HUES6 (cell line): ENCODE measurements at regions not wholly inside any gene's neighbourhood (a gene's known extent, or its start where the extent isn't known, plus 50 kb on each side); places are given as distances from the start of the nearest gene placed in this dataset.

Source experiments
- H3K27ac ChIP-seq: 2 replicates; pipeline ENCODE4 v1.7.0; 2013; ENCODE audit warnings: low read depth, mild to moderate bottlenecking, low read length, inconsistent platforms
- H3K27me3 ChIP-seq: 2 replicates; pipeline ENCODE4 v1.6.1; 2013; ENCODE audit warnings: low read length; ENCODE audit not compliant: control insufficient read depth, insufficient read depth
- H3K36me3 ChIP-seq: 2 replicates; pipeline ENCODE4 v1.6.1; 2013; ENCODE audit warnings: low read length; ENCODE audit not compliant: control insufficient read depth, insufficient read depth
- H3K4me1 ChIP-seq: 2 replicates; pipeline ENCODE4 v1.6.1; 2013; ENCODE audit warnings: low read length; ENCODE audit not compliant: control insufficient read depth, insufficient read depth
- H3K4me3 ChIP-seq: 2 replicates; pipeline ENCODE4 v1.5.1; 2013; ENCODE audit warnings: low read depth, low read length
- H3K9ac ChIP-seq: one replicate; pipeline ENCODE4 v1.6.1; 2013; ENCODE audit warnings: mild to moderate bottlenecking, low read length
- H3K9me3 ChIP-seq: 2 replicates; pipeline ENCODE4 v1.6.1; 2013; ENCODE audit warnings: low read depth, low read length; ENCODE audit not compliant: control insufficient read depth, insufficient read depth

DNA sequence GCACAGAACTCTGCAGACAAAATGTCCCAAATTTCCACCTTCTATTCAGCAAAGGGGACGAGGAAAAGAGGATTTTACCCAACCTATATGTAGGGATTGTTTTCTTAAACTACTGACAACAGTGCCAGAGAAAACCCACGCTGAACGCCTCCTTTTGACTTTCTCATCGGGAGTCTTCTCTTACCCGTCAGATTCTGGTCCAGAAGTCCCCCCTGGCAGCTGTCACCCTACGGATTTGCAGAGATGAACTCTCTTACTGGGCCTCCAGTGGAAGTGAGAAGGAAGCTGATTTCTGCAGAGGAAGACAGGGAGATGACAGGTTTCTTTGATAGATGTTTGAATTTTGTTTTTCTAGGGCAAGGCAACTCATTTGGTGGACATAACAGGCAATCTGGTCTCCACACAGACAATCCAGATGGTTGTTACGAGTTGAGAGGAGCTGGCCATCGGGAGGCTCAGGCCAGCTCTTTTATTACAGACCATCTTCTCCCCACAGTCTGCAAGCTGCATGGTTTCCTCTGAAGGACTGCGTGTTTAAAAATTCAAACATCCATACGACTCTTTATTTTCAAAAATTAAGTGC, 804.3 kb downstream of the RNF144A start:
- Histone ChIP-seq H3K36me3 (no peaks in the 10 kb centered on the region), H3K4me1 (peaks cover 9% of the 10 kb centered on the region; the same call in 1 of the 2 replicates), H3K4me3 (no peak overlapping the region), H3K27me3 (no peaks in the 10 kb centered on the region), H3K9ac (no peak overlapping the region), H3K27ac (no peak overlapping the region), H3K9me3 (no peaks in the 10 kb centered on the region)

- Histone ChIP-seq H3K9ac (no peak overlapping the region), H3K4me3 (no peak overlapping the region), H3K36me3 (no peaks in the 10 kb centered on the region), H3K27me3 (no peaks in the 10 kb centered on the region), H3K27ac (no peak overlapping the region), H3K4me1 (peaks cover 9% of the 10 kb centered on the region; the same call in 1 of the 2 replicates), H3K9me3 (no peaks in the 10 kb centered on the region)
Measured at GRCh38 chr2:7722212-7722910, 805.1 kb downstream of the RNF144A start.

DNA sequence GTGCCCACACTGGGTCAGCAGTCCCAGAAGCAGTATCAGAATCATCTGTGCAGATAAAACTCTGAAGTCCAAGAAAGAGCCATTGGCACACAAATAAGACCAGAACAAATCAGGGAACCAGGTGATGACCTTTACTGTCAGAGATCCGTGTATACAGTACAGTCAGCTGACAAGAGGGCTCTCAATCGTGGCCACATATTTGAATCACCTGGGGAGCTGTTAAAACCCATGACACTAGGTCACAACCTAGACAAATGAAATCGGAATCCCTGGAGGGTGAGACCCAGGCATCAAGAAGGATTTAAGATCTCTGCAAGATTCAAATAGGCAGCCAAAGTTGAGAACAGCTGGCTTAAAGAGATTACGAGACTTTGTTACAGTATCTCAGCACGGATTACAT, 807.1 kb downstream of the RNF144A start:
- Histone ChIP-seq H3K4me1 (peaks cover 9% of the 10 kb centered on the region; the same call in 1 of the 2 replicates), H3K27me3 (no peaks in the 10 kb centered on the region), H3K4me3 (no peak overlapping the region), H3K36me3 (no peaks in the 10 kb centered on the region), H3K9me3 (no peaks in the 10 kb centered on the region), H3K27ac (no peak overlapping the region), H3K9ac (no peak overlapping the region)

GRCh38 chr2:7725171-7725849, 808.1 kb downstream of the RNF144A start:
- no peak overlapping the region for H3K27ac ChIP-seq
- H3K27me3 ChIP-seq, result no peaks in the 10 kb centered on the region

DNA sequence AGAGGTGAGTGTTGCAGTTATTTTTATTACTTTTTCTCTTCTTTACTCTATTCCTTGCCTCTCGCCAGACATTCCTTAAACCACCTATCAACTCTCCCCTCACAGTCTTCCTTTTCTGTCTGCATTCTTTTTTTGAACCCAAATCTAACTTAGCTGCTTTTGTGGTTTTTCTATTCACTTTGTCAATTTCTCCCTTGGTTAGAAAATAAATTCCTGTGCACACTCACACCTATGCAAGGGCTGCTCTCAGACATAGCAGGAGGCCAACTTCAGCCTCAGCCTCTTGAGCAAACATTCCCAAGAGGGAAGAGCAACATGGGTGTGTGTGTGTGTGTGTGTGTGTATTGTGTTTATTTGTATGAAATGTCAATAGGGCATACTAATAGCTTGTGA, 808.6 kb downstream of the RNF144A start:
- Histone ChIP-seq H3K9me3 (no peaks in the 10 kb centered on the region), H3K9ac (no peak overlapping the region), H3K27me3 (no peaks in the 10 kb centered on the region), H3K4me3 (no peak overlapping the region), H3K27ac (no peak overlapping the region), H3K36me3 (no peaks in the 10 kb centered on the region), H3K4me1 (peaks cover 16% of the 10 kb centered on the region)

More at GRCh38 chr2:7725171-7725849, 808.1 kb downstream of the RNF144A start:
- Histone ChIP-seq H3K36me3 (no peaks in the 10 kb centered on the region), H3K9ac (no peak overlapping the region), H3K9me3 (no peaks in the 10 kb centered on the region), H3K4me3 (no peak overlapping the region), H3K4me1 (peaks cover 16% of the 10 kb centered on the region)

GRCh38 chr2:7726989-7727388, 809.8 kb downstream of the RNF144A start:
- Histone ChIP-seq H3K4me3 (no peak overlapping the region), H3K4me1 (peaks cover 16% of the 10 kb centered on the region), H3K27me3 (no peaks in the 10 kb centered on the region), H3K9ac (no peak overlapping the region), H3K36me3 (no peaks in the 10 kb centered on the region), H3K27ac (no peak overlapping the region), H3K9me3 (no peaks in the 10 kb centered on the region)

GRCh38 chr2:7728388-7728787, 811.2 kb downstream of the RNF144A start:
- Histone ChIP-seq H3K4me3 (no peak overlapping the region), H3K36me3 (no peaks in the 10 kb centered on the region), H3K27ac (no peak overlapping the region), H3K27me3 (no peaks in the 10 kb centered on the region), H3K4me1 (peaks cover 16% of the 10 kb centered on the region), H3K9me3 (no peaks in the 10 kb centered on the region), H3K9ac (no peak overlapping the region)

DNA sequence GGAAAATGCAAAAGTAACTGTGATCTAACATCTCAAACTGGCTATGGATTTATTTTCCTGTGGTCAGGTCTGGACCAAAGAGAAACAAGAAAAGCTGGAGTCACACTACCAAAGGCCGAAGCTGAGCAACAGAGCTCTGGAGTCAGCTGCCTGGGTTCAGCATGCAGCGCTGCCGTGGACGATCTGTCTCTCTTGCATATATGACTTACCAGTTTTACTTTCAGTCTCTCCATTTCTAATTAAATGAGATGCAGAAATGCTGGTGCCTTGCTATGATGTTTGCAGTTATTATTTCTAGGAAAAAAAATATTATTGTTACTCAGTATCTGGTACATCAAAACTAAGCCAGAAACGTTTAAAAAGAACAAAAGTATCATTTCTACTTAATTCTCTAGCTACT, 813.2 kb downstream of the RNF144A start:
- Histone ChIP-seq H3K36me3 (no peaks in the 10 kb centered on the region), H3K9ac (no peak overlapping the region), H3K4me3 (no peak overlapping the region), H3K27ac (no peak overlapping the region), H3K9me3 (no peaks in the 10 kb centered on the region), H3K27me3 (no peaks in the 10 kb centered on the region), H3K4me1 (peaks cover 11% of the 10 kb centered on the region)

GRCh38 chr2:7730990-7731389, 813.8 kb downstream of the RNF144A start:
- H3K4me1 ChIP-seq, result peaks cover 7% of the 10 kb centered on the region
- H3K36me3 ChIP-seq, result no peaks in the 10 kb centered on the region
- H3K9ac ChIP-seq, result no peak overlapping the region
- no peak overlapping the region for H3K4me3 ChIP-seq
- no peak overlapping the region for H3K27ac ChIP-seq
- no peaks in the 10 kb centered on the region for H3K9me3 ChIP-seq
- no peaks in the 10 kb centered on the region for H3K27me3 ChIP-seq

GRCh38 chr2:7732497-7732896, 815.3 kb downstream of the RNF144A start:
- H3K4me3 ChIP-seq, result no peak overlapping the region

DNA sequence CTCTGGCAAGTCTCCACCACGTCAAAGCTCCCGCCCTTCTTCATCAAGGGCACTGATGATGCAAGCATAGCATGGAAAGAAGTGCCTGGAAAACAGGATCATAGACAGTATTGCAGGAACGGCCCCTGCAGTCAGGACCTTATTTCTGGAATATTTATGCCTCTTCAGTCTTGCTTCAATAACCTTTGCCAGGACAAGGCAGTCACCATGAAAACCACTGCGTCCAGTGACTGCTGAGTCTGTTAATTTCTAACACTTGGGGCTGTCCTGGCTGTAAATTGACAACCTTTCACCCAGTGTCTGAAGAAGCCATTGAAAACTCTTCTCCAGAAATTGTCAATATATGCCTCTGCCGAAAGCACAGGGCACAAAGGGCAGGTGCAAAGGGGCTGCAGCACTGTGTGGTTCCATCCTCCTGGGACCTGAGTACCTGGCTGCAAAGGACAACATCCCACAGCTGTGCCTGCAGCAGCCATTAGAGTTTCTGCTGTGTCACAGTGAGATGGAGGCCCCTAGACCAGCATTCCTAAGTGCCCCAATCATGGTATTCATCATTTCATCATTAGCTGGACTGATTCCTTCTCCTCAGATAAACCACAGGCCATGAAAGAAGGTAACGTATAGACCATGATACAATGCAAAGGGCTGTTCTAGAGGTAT, 819.6 kb downstream of the RNF144A start:
- Histone ChIP-seq H3K36me3 (no peaks in the 10 kb centered on the region), H3K27me3 (no peaks in the 10 kb centered on the region)

More at GRCh38 chr2:7732497-7732896, 815.3 kb downstream of the RNF144A start:
- H3K9me3 ChIP-seq, result no peaks in the 10 kb centered on the region
- peaks cover 7% of the 10 kb centered on the region for H3K4me1 ChIP-seq
- no peaks in the 10 kb centered on the region for H3K27me3 ChIP-seq
- no peaks in the 10 kb centered on the region for H3K36me3 ChIP-seq
- H3K9ac ChIP-seq, result no peak overlapping the region
- H3K27ac ChIP-seq, result no peak overlapping the region

More for the DNA sequence above, 819.6 kb downstream of the RNF144A start:
- Histone ChIP-seq H3K4me3 (no peak overlapping the region), H3K9ac (no peak overlapping the region), H3K4me1 (no peaks in the 10 kb centered on the region), H3K9me3 (peaks cover 6% of the 10 kb centered on the region; the same call in 1 of the 2 replicates), H3K27ac (no peak overlapping the region)
